GM19238 (cell line): ENCODE measurements at regions not wholly inside any gene's neighbourhood (a gene's known extent, or its start where the extent isn't known, plus 50 kb on each side); places are given as distances from the start of the nearest gene placed in this dataset.

Experiments
- DNase-seq: peaks from one replicate; pipeline ENCODE4 v3.0.0; 2011; ENCODE audit warnings: low spot score; ENCODE audit not compliant: insufficient read length

GRCh38 chr3:40988468-40988867, 210.8 kb upstream of the CTNNB1 start:
- DNase-seq = no peak

- no peak for DNase-seq
Observed at GRCh38 chr3:40989141-40990061, 209.9 kb upstream of the CTNNB1 start.

- no peak for DNase-seq
Observed at GRCh38 chr3:40990062-40990456, 209.2 kb upstream of the CTNNB1 start.

GRCh38 chr3:40992023-40992422, 207.3 kb upstream of the CTNNB1 start:
- DNase-seq = no peak

GRCh38 chr3:40994611-40995010, 204.7 kb upstream of the CTNNB1 start:
- DNase-seq = no peak

- no peak for DNase-seq
Observed at GRCh38 chr3:40995271-40995670, 204.0 kb upstream of the CTNNB1 start.

- DNase-seq = no peak
Observed at GRCh38 chr3:40996382-40996781, 202.9 kb upstream of the CTNNB1 start.

GRCh38 chr3:40996827-40997710, 202.2 kb upstream of the CTNNB1 start:
- DNase-seq = no peak

GRCh38 chr3:40997711-40998519, 201.4 kb upstream of the CTNNB1 start:
- no peak for DNase-seq

- no peak for DNase-seq
Observed at GRCh38 chr3:40999682-41000081, 199.6 kb upstream of the CTNNB1 start.

- DNase-seq = no peak
Observed at GRCh38 chr3:41000471-41000870, 198.8 kb upstream of the CTNNB1 start.

GRCh38 chr3:41001556-41001955, 197.7 kb upstream of the CTNNB1 start:
- no peak for DNase-seq

GRCh38 chr3:41002104-41002503, 197.2 kb upstream of the CTNNB1 start:
- no peak for DNase-seq

GRCh38 chr3:41007399-41007798, 191.9 kb upstream of the CTNNB1 start:
- DNase-seq = no peak

GRCh38 chr3:41011854-41012253, 187.5 kb upstream of the CTNNB1 start:
- DNase-seq = no peak

- no peak for DNase-seq
Observed at GRCh38 chr3:41018855-41019254, 180.4 kb upstream of the CTNNB1 start.

- no peak for DNase-seq
Observed at GRCh38 chr3:41024031-41024836, 175.1 kb upstream of the CTNNB1 start.

GRCh38 chr3:41026394-41027177, 172.7 kb upstream of the CTNNB1 start:
- DNase-seq = no peak

GRCh38 chr3:41029356-41029755, 169.9 kb upstream of the CTNNB1 start:
- DNase-seq = no peak

GRCh38 chr3:41030220-41030619, 169.1 kb upstream of the CTNNB1 start:
- no peak for DNase-seq
